AG20443 (cell line): ENCODE measurements at regions not wholly inside any gene's neighbourhood (a gene's known extent, or its start where the extent isn't known, plus 50 kb on each side); places are given as distances from the start of the nearest gene placed in this dataset.
A peak's percentile ranks its signal among the peaks of the same experiment; 100 is the strongest.
"Not testable (repeated sequence)": the region's sequence is repeated elsewhere in the genome, so short reads cannot be mapped to it uniquely, and the experiment has no call there.

Experiments
- DNase-seq: peaks from one replicate; pipeline ENCODE4 v3.0.0; 2012; ENCODE audit warnings: low spot score, mixed read lengths

DNA sequence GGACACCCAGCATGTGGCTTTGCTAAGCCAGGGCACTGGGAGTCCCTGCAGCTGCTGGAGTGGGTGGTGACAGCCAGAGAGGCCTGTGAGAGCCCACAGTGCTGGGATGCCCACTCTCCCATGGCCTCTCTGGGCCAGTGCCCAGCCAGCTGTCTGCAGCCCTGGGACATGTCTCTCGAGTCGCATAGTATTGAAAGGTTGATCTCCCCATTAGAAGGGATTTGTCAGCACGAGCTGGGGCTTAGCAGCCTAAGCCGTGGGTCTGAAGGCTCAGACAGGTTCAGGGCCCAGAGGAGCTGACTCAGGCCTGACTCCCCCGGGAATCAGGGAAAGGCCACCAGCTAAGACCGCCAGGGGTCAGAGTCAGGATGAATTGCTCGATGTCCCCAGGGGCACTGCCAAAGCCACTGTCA is 53.5 kb downstream of the FOXD2 start:
- no peak for DNase-seq

DNA sequence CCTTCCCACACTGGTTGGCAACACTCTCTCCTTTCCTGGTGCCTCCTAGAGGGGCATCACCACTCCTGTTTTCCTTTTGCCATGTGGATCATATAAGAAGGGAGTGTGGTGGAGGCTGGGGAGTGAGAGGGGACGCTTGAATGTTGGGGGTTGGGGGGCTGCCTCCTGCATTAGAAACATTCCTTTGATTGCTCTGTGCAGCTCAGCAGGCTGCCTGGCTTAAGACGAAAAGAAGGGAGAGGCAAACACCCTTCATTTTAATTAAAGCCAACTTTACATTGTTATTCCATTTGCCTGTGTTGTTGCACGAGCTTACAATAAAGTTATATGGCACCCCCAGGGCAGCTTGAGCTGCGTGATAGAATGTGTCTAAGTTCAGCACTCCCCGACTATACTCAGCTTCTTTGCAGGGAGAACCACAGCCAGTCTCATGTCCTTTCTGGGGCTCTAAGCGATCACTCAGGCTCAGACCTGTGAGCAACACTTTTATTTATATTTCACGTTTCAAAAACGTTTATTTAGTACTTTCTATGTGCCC is 57.4 kb downstream of the FOXD2 start:
- DNase-seq = no peak

DNA sequence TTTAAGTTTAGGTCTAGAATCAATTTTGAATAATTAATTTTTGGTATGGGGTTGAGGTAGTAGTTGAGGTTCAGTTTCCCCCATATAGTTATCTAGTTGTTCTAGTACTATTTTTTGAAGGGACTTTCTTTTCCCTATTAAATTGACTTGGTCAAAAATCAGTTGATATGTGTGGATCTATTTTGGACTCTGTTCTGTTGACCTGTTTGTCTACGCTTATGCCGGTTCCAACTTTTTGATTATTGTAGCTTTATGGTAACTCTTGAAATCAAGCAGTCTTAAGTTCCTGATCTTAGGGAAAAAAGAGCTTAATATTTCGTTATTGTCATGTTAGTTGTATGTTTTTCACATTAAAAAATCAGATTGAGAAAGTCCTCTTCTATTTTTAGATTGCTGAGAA is 60.7 kb downstream of the FOXD2 start:
- no peak for DNase-seq

DNA sequence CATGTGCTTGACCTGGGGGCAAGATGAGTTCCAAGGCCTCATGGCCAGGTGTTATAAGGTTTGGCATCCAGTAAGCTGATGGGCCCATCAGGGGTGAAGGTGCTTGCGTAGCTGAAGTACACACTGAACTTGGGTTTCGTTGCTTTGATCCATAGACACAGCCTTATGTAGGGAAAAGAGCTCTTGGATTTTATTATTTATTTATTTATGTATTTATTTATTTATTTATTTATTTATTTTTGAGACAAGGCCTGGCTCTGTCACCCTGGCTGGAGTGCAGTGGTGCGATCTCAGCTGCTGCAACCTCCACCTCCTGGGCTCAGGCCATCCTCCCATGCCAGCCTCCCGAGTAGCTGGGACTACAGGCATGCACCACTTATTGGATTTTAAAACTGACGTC is 63.2 kb downstream of the FOXD2 start:
- no peak for DNase-seq

DNA sequence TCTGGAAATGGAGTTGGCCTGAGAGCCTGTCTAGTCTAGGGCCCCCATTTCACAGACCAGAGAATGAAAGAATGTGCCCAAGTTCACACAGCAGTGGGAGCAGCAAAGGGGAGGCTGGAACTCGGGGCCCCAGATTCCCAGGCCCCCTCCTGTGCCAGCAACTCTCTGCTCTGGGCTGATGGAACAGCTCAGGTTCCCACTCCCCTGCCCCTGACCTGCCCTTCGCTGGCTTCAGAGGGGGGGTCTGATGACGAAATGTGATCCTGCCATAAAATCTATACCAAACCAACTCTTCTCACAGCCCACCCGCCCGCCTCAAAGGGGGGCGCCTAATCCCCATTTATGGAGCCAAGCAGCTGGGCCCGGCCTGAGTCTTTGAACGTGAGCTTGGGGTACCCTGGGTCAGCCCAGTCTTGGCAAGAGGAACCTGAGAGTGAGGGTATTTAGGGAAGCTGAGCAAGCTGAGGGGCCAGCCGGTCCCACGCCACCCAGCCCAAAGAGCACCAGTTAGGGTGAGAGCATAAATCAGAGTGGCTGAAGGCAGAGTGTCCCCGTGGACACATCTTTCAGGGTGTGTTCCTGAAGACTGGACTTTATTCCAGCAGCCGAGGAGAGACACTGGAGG is 65.0 kb downstream of the FOXD2 start:
- DNase-seq = no peak

DNA sequence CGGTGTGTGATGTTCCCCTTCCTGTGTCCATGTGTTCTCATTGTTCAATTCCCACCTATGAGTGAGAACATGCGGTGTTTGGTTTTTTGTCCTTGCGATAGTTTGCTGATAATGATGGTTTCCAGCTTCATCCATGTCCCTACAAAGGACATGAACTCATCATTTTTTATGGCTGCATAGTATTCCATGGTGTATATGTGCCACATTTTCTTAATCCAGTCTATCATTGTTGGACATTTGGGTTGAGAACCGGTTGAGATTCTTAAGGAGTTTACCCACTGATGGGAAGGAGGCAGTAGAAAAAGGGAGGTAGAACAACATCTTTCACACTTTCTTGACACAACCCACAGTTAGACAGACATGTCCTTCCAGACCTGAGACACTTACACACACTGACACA is 67.0 kb downstream of the FOXD2 start:
- not testable (repeated sequence) for DNase-seq

DNA sequence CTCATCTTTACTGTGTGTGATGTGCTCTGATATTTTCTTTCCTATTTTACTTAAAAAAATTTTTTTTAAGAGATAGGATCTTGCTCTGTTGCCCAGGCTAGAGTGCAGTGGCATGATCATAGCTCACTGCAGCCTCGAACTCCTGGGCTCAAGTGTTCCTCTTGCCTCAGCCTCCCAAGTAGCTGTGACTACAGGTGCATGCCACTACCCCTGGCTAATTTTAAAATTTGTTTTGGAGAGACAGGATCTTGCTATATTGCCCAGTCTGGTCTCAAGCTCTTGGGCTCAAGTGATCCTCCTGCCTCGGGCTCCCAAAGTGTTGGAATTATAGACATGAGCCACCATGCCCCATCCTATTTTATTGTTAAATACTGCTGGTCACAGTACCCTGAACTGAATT is 67.4 kb downstream of the FOXD2 start:
- no peak for DNase-seq

DNA sequence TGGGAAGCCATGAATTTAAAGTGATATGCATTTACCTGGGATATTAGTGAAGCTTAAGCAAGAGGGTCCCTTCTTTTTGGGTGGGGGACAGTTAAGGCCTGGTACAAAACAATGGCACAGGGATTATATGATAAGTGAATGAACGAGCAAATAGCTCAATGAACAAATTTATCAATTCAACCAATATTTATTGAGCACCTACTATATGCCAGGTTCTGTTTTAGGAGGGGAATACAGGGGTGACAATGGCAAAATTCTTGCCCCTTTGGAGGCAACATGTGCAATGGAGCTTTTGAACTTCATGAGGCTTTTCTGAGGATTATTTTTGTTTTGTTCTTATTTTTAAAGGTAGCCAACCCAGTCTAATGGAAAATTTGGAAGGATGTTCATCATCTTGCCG is 68.2 kb downstream of the FOXD2 start:
- no peak for DNase-seq

DNA sequence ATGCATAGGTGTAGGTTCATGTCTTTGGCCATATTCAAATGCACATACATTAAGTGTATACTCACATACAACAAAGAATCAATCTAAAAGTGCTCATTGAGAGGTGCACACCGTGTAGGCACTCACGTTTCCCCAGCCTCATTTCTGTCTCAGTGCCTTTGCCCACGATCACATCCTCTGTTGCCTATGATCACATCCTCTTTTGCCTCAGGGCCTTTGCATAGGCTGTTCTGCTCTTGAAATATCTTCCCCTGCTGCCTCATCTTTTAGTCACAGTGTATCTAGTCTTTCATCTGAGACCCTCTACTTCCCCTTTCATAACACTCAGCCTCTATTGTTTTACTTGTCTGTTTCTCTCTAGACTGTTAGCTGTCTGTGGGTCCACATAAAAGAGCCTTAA is 69.3 kb downstream of the FOXD2 start:
- no peak for DNase-seq

DNA sequence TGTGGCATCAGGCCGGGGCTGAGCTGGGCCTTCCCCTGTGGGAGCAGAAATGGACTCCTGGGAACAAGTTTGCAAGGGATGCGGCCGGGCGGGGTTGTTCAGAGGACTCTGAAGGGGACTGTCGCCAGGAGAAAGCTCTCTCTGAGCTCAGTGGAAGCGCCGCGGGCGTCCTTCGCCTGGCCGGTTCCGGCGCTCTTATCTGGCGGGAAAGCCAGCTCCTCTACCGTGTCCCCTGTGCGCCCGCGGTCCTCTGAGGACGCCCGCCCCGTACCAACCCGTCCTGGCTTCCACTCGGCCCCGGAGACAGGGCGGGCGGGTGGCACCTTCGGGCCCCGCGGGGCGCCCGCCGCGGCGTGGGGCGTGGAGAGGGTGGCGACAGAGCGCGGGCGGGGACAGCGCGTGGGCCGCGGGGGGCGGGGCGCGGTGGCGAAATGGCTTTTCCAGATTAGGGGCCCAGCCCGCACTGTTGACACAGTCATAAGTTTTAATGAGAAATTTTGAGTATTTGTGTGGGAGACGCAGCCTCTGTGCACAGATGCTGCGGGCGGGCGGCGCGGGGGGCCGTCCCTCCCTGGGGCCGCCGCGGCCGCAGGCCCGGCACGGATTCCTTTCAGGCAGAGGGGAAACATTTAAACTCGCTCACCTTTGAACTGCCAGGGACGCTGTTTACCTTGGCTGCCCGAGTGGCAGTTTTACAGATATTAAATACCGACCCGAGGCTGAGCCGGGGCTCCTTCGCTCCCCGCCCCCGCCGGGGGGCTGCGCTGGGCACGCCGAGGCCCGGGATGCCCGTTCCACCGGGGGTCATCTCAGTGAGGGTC is 70.2 kb downstream of the FOXD2 start:
- DNase-seq = peak; percentile 28

DNA sequence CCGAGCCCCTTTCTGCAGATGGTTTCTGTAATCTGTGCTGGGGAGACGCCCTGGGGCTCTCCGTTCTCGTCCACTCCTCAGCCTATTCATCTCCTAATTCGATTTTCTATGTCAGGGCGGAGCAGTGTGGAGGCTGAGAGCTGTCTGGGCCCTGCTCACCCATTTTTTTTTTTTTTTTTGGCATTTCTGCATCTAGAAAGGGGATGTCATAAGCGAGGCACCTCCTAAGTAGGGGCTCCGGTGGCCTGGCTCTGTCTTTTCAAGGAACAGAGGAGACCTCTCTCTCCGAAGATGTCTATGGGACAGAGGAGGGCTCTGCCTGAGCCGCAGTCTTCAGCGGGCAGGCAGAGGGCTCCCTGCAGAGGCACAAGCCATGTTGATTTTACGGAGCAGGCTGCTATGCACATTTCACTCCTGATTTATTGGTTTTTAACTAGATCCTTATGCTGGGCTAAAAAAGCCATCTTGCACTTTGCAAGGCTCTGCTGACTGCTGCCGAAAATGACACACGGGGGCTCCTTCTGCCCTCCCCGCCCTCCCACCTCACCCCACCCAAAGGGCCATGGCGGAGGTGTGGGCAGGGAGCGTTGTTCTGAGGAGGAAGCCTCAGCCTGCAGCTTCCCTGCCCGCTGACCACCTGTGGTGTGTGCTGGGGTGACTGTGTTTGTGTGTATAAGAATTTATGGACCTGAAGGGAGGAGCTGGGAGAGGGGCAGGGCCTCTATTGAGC is 71.0 kb downstream of the FOXD2 start:
- peak; percentile 35 for DNase-seq

DNA sequence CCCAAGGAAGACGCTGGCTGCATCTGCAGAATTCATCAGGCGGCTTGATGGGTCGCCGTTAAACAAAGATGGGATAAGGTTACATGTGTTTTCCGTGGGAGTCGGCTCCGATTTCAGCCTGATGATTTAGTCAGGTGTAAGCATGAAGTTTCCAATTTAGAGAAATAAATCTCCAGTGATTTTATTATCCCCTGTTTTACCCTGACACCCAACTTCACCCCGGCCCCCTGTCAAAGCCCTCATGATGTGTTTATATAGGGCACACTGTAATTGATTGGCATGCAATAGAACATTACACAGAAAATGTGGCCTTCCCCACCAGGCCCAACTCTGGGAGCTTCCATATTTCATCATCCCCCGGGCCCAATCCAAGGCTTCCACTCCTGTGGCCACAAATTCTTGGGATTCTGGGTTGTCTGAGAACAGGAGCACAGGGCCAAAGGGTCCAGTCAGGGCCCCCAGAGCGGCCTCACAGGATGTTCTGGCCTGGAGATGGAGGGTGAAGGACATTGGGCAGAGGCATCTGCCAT is 72.5 kb downstream of the FOXD2 start:
- DNase-seq = no peak

DNA sequence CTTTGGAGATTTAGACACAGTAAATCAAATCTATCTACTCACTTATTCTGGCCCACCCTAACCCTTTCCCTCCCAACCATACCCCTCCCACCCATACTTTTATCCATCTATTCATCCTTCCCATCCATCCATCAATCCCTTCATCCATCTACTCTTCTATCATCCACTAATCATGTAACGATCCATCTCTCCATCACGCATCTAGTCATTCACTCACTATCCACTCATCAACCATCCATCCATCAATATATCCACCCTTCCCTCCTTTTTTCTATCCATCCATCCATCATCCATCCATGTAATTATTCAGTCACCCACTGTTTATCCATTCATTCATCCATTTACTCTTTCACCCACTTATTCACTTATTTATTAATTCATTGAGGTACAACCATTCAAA is 74.0 kb downstream of the FOXD2 start:
- DNase-seq = no peak

DNA sequence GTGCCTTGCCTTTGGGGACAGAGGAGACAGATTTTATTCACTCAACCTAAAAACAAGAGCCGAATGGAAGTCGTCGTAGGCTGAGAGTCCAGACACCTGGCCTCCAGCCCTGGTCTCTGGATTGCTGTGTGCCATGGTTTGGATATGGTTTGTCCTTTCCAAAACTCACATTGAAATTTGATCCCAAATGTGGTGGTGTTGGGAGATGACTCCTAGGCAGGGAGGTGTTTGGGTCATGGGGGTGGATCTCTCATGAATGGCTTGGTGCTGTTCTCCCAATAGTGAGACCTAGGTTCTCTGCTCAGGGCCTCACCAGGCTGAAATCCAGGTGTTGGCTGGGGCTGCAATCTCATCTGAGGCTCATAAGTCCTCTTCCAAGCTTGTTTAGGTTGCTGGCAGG is 75.5 kb downstream of the FOXD2 start:
- DNase-seq = no peak

DNA sequence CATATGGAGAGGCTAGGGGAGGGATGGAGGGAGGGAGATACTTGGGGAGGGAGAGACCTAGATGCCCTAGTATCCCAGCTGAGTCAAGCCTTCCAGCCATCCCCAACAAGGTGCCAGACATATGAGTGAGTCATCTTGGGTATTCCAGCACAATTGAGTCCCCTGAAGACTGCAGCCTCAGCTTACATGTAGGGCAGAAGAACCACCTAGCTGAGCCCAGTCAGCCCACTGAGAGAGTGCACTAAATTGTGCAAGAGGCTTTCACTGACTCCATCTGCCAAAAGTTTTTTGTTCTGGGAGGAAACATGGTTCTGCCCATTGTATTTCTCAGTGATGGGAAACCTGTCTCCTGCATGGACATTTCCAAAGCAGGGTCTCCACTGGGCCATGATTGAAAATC is 76.4 kb downstream of the FOXD2 start:
- DNase-seq = no peak

DNA sequence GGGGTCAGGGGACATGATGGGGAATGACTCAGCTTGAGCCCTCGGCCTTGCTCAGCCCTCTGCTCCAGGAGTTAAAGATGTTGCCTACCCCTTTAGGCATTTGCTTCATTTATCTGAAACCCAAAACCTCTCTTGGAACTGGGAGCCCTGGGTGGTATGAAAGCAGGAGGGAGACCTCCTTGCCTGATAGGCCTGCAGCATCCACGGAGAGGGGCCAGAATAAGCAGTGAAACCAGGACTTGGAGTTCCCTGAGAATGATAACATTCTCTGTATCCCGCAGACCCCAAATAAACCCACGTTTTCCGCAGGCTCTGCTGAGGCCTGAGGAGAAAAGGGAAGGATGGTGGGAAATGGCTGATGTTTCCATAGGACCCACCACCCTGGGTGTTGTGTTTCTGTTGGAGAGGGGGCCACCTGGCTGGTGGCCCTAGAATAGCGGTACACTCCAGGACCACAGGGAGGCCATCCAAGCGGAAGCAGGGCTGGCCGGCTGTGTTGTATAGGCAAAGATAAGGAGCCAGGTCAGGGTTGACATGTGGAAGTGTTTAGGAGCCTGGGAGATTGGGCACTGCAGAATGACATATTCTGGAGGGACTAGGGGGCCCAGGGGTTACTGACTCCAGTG is 77.4 kb downstream of the FOXD2 start:
- DNase-seq = no peak

DNA sequence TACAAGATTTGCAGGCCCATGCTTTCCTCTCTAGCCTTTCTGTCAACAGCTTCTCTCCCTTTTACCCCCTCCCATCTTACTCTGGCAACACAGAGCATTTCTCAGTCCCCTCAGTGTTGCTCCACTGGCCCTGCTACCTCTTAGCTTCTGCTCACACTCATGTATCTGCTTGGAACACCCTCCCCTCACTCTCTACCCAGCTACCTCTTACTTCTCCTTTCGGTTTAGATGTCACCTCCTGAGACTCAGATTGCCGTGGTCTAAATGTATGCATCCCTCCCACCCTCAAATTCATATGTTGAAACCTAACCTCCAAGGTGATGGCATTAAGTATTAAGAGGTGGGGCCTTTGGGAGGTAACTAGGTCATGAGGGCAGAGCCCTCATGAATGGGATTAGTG is 80.1 kb downstream of the FOXD2 start:
- DNase-seq = no peak

DNA sequence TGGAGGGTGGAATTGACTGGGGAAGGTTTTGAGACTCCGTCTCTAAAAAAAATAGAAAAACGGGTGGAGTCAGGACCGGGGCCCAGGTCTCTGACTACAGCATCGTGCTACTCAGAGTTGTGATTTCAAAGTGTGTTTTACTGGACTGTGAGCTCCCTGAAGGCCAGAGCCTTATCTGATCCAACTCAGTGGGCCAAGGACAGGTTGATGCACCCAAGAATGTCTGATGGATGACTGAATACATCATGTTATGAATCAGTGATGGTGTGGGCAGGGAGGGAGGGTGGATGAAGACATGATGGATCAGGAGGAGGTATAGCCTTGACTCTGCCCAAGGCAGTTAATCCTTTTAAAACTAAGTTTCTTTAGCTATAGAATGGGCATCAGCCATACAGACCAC is 81.6 kb downstream of the FOXD2 start:
- DNase-seq = no peak

DNA sequence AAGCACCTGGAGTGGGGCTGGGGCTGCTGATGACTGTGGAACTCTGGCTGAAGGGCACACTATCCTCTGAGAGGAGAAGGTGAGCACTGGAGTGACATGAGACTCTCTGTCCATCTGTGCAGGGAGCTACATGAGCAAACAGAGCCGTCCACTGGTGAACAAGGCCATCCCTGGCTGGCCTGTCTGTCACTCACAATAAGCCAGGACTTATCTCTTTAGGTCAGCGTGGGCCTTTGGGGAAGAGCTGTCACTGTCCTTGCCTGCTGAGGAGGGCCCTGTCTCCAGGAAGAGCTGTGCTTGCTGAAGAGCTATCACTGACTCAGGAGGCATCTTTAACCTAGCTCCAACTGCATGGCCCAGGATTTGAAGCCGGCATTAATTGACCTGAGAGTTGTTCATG is 82.1 kb downstream of the FOXD2 start:
- DNase-seq = no peak

DNA sequence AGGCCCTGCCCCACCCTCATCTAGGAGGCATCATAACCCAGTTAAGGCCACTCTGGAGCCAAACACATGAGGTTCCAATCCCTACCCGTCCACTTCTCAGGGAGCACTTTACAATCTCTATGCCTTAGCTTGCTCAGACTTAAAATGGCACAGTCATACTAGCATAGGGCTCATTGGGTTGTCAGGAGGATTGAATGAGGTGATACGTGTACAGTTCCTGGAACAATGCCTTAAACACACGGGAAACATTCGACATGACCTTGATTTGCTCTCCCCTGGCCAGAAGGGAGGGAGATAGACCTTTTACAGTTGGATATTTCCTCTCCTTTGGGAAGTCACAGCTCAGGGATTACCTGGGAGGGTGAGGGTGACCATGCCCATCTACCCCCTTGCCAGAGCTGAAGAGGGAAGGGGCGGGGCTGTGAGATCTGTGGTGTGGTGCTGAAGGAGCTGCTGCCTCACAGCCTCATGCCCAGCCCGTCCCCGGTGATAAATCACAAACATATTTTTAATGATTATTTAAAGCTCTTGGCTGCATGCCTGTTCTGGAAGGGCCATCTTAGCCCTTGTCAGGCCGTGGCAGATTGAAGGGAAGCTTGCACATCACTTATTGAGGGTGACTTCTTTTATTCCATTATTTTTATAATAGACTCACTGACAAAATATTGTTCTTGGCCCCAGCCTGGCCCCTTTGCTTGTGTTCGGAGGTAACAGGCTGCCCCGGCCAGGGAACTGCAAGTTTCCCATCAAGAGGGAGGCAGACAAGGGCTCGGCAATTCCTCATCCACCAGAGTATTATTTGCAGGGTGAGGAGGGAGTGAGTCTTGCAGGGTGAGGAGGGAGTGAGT is 83.4 kb downstream of the FOXD2 start:
- no peak for DNase-seq
